ENCODE measurements at regions not wholly inside any gene's neighbourhood (a gene's known extent, or its start where the extent isn't known, plus 50 kb on each side); places are given as distances from the start of the nearest gene placed in this dataset.

- DNase-seq: no peak
- no peak overlapping the region for H3K14ac ChIP-seq (replicated peaks; ENCODE audit: low read depth, low read length)
- BruUV-seq (replicated peaks): no TSS peak
- H2AFZ ChIP-seq (replicated peaks; ENCODE audit: low read length, poor library complexity): no peak overlapping the region
- in situ Hi-C loops (cut with MboI; ENCODE audit: low sequenced_read_pairs) (no loop called here), intact Hi-C loops (cut with micrococcal nuclease) (no loop called here), dilution Hi-C loops (cut with HindIII; ENCODE audit: low sequenced_read_pairs, unreplicated experiment) (no loop called here)
- H3K79me1 ChIP-seq (ENCODE audit: low read depth in 1 of 2, low read length in 2 of 2): no peaks in the 10 kb centered on the region
- no peak overlapping the region for H4K8ac ChIP-seq (ENCODE audit: low read depth in 2 of 2, low read length in 2 of 2)
- no peak overlapping the region for H3K4ac ChIP-seq (ENCODE audit: low read depth, low read length)
- CTCF ChIA-PET: no interaction called here
- H2BK120ac ChIP-seq (ENCODE audit: low read depth, low read length): no peak overlapping the region
- POLR2A ChIA-PET (ENCODE audit: unreplicated experiment): no interaction called here
- TF ChIP-seq CEBPB (IDR thresholded peaks at IDR 0.05; ENCODE audit: low read depth, low read length) (no peak), NFE2L2 (IDR thresholded peaks at IDR 0.05; ENCODE audit: low read depth, low read length) (no peak), RCOR1 (IDR thresholded peaks at IDR 0.05; ENCODE audit: insufficient replicate concordance, low read length) (no peak), ELK1 (IDR thresholded peaks at IDR 0.05; ENCODE audit: borderline replicate concordance, low read depth, low read length) (no peak), RAD21 (IDR thresholded peaks at IDR 0.05; ENCODE audit: low read length) (no peak), BHLHE40 (IDR thresholded peaks at IDR 0.05; ENCODE audit: low read depth, low read length) (no peak), FOS (IDR thresholded peaks at IDR 0.05; ENCODE audit: low read depth, low read length) (no peak), SMC3 (IDR thresholded peaks at IDR 0.05; ENCODE audit: low read depth, low read length) (no peak)
- H3K23ac ChIP-seq (ENCODE audit: low read depth, low read length): no peak overlapping the region
- no peak overlapping the region for H3K9ac ChIP-seq (ENCODE audit: low read depth, low read length)
- no peak overlapping the region for H4K91ac ChIP-seq (ENCODE audit: insufficient read depth, low read depth, low read length)
- H3K56ac ChIP-seq (ENCODE audit: extremely low read depth, insufficient read depth, low read length): no peak overlapping the region
- H3K4me1 ChIP-seq (ENCODE audit: control insufficient read depth, insufficient read depth, low read length): no peaks in the 10 kb centered on the region
- H2BK5ac ChIP-seq (ENCODE audit: low read depth, low read length, poor library complexity, severe bottlenecking): no peak overlapping the region
- H3K18ac ChIP-seq (ENCODE audit: low read depth, low read length): no peak overlapping the region
- no peak overlapping the region for H2AK9ac ChIP-seq (replicated peaks; ENCODE audit: low read depth, low read length, poor library complexity)
- 0% methylated on average over 1 of the region's 6 CpGs; no CpG with 5 or more reads in 1 of the 2 experiments for WGBS, 2 experiments (ENCODE audit: extremely low coverage in 2 of 2, insufficient read length in 1 of 2)
- no peak overlapping the region for H2BK20ac ChIP-seq (ENCODE audit: low read depth, low read length)
- H3K9me1 ChIP-seq (ENCODE audit: insufficient read depth, low read length): no peaks in the 10 kb centered on the region
- ATAC-seq (ENCODE audit: low read depth): no peak
- H4K20me1 ChIP-seq (ENCODE audit: insufficient read depth, low read length): no peaks in the 10 kb centered on the region
- no peaks in the 10 kb centered on the region for H3K36me3 ChIP-seq (ENCODE audit: control insufficient read depth, insufficient read depth, low read length)
- H3K27ac ChIP-seq (ENCODE audit: insufficient read depth, low read length): no peak overlapping the region
- H4K5ac ChIP-seq (ENCODE audit: low read depth, low read length): no peak overlapping the region
- H3K4me2 ChIP-seq (ENCODE audit: low read depth, low read length): no peak overlapping the region
- H3K27me3 ChIP-seq (ENCODE audit: control insufficient read depth, insufficient read depth, low read length): no peaks in the 10 kb centered on the region
- H2AK5ac ChIP-seq (ENCODE audit: low read depth, low read length): no peak overlapping the region
- H3K4me3 ChIP-seq (ENCODE audit: insufficient read depth, low read depth, low read length): no peak overlapping the region
- H3K9me3 ChIP-seq (ENCODE audit: control insufficient read depth, insufficient read depth, low read length): no peaks in the 10 kb centered on the region
- no peak overlapping the region for H2BK15ac ChIP-seq (ENCODE audit: low read depth, low read length)
Observed at GRCh38 chr17:6352801-6353560, 81.9 kb downstream of the AIPL1 start.

Measured in IMR-90 (cell line).